ENCODE measurements at regions not wholly inside any gene's neighbourhood (a gene's known extent, or its start where the extent isn't known, plus 50 kb on each side); places are given as distances from the start of the nearest gene placed in this dataset.
"Not testable (repeated sequence)": the region's sequence is repeated elsewhere in the genome, so short reads cannot be mapped to it uniquely, and the experiment has no call there.

GRCh38 chrX:26918631-26919030, 544.5 kb downstream of the PPP4R3C start:
- in situ Hi-C loops (cut with MboI; ENCODE audit: low pct_ligation_motif_present in 1 of 4, low pct_unique_long_range_greater_than_20kb in 1 of 4, low sequenced_read_pairs in 3 of 4): no loop called here
- Histone ChIP-seq H3K27me3 (no peaks in the 10 kb centered on the region), H3K4me1 (no peaks in the 10 kb centered on the region), H3K4me3 (no peak overlapping the region), H3K9me3 (no peaks in the 10 kb centered on the region), H3K27ac (no peak overlapping the region), H3K36me3 (no peaks in the 10 kb centered on the region)
- TF ChIP-seq CTCF (IDR thresholded peaks at IDR 0.05): no peak
- no peak for TF ChIP-seq POLR2AphosphoS5 (IDR thresholded peaks at IDR 0.05)
- TF ChIP-seq POLR2A (IDR thresholded peaks at IDR 0.05): no peak
- TF ChIP-seq EP300 (IDR thresholded peaks at IDR 0.05; ENCODE audit: low read depth): no peak
- intact Hi-C loops (cut with DNase I; ENCODE audit: low total_unique reads): no loop called here
- no peak for DNase-seq
- 54% methylated on average over 4 of the region's 4 CpGs; no CpG with 5 or more reads in 1 of the 2 donors for WGBS, 2 donors (ENCODE audit: low coverage in 1 of 2)

GRCh38 chrX:26916991-26917390, 546.1 kb downstream of the PPP4R3C start:
- Histone ChIP-seq H3K4me1 (no peaks in the 10 kb centered on the region), H3K9me3 (no peaks in the 10 kb centered on the region), H3K27ac (no peak overlapping the region), H3K27me3 (no peaks in the 10 kb centered on the region), H3K36me3 (no peaks in the 10 kb centered on the region), H3K4me3 (no peak overlapping the region)
- no peak for DNase-seq
- in situ Hi-C loops (cut with MboI; ENCODE audit: low pct_ligation_motif_present in 1 of 4, low pct_unique_long_range_greater_than_20kb in 1 of 4, low sequenced_read_pairs in 3 of 4): no loop called here
- intact Hi-C loops (cut with DNase I; ENCODE audit: low total_unique reads): no loop called here
- TF ChIP-seq POLR2AphosphoS5 (IDR thresholded peaks at IDR 0.05) (no peak), CTCF (IDR thresholded peaks at IDR 0.05) (no peak), POLR2A (IDR thresholded peaks at IDR 0.05) (no peak), EP300 (IDR thresholded peaks at IDR 0.05; ENCODE audit: low read depth) (no peak)
- 50 to 74% methylated on average over 1 to 5 of the region's 5 CpGs for WGBS, 2 donors (ENCODE audit: low coverage in 1 of 2)

DNA sequence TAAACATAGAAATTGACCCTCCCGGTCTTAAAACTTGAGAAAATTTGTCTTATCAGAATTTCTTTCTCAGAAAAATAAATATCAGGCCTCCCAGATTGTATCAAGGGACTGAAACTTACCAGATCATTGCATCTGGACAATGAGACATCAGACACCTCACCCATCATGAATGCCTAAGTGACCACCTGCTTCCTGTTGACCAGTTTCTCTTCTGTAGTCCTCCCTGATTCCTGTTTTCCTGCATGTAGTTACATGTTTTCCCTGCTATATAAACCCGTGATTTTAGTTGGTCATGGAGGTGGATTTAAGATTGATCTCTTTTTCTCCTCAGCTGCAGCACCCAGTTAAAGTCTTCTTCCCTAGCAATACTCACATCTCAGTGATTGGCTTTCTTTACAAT, 548.1 kb downstream of the PPP4R3C start:
- Histone ChIP-seq H3K9me3 (no peaks in the 10 kb centered on the region), H3K4me1 (no peaks in the 10 kb centered on the region), H3K27me3 (no peaks in the 10 kb centered on the region), H3K36me3 (no peaks in the 10 kb centered on the region), H3K27ac (no peak overlapping the region), H3K4me3 (no peak overlapping the region)
- intact Hi-C loops (cut with DNase I; ENCODE audit: low total_unique reads): no loop called here
- in situ Hi-C loops (cut with MboI; ENCODE audit: low pct_ligation_motif_present in 1 of 4, low pct_unique_long_range_greater_than_20kb in 1 of 4, low sequenced_read_pairs in 3 of 4): no loop called here
- TF ChIP-seq POLR2A (IDR thresholded peaks at IDR 0.05) (no peak), EP300 (IDR thresholded peaks at IDR 0.05; ENCODE audit: low read depth) (no peak), POLR2AphosphoS5 (IDR thresholded peaks at IDR 0.05) (no peak), CTCF (IDR thresholded peaks at IDR 0.05) (no peak)
- WGBS, 2 donors (ENCODE audit: low coverage in 1 of 2): 39 to 67% methylated on average over 2 of the region's 2 CpGs
- no peak for DNase-seq

DNA sequence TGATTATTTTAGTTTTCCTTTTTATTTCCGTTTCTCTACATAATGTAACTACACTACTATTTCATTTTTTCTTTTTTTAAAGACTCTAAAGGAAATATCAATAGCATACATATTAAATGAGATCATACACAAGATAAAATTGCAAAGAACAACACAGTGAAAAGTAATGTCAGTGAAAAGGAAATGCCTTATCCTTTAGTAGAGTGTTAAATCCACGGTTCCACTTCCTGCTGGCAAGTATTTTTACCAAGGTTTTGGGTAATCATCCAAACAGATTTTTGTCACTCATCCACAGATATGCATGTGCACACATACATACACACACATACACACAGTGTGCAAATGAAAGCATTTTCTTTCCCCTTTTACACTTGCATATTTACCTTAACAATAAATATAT, 548.9 kb downstream of the PPP4R3C start:
- WGBS, 2 donors (ENCODE audit: low coverage in 1 of 2): 24 to 25% methylated on average over 2 of the region's 2 CpGs
- no peaks in the 10 kb centered on the region for H3K4me1 ChIP-seq
- no peaks in the 10 kb centered on the region for H3K27me3 ChIP-seq
- H3K36me3 ChIP-seq: no peaks in the 10 kb centered on the region
- DNase-seq: no peak
- TF ChIP-seq EP300 (IDR thresholded peaks at IDR 0.05; ENCODE audit: low read depth): no peak
- no peak for TF ChIP-seq POLR2AphosphoS5 (IDR thresholded peaks at IDR 0.05)
- no peak for TF ChIP-seq CTCF (IDR thresholded peaks at IDR 0.05)
- no peak for TF ChIP-seq POLR2A (IDR thresholded peaks at IDR 0.05)
- H3K4me3 ChIP-seq: no peak overlapping the region
- intact Hi-C loops (cut with DNase I; ENCODE audit: low total_unique reads): no loop called here
- no peaks in the 10 kb centered on the region for H3K9me3 ChIP-seq
- no peak overlapping the region for H3K27ac ChIP-seq
- in situ Hi-C loops (cut with MboI; ENCODE audit: low pct_ligation_motif_present in 1 of 4, low pct_unique_long_range_greater_than_20kb in 1 of 4, low sequenced_read_pairs in 3 of 4): no loop called here

DNA sequence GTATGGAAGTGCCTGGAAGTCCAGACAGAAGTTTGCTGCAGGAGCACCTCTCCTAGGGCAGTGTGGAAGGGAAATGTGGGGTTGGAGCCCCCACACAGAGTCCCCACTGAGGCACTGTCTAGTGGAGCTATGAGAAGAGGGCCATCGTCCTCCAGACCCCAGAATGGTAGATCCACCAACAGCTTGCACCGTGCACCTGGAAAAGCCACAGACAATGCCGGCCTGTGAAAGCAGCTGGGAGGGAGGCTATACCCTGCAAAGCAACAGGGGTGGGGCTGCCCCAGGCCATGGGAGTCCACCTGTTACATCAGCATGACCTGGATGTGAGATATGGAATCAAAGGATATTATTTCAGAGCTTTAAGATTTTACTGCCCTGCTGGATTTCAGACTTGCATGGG, 551.4 kb downstream of the PPP4R3C start:
- in situ Hi-C loops (cut with MboI; ENCODE audit: low pct_ligation_motif_present in 1 of 4, low pct_unique_long_range_greater_than_20kb in 1 of 4, low sequenced_read_pairs in 3 of 4); DNase-seq; H3K27me3 ChIP-seq; H3K4me1 ChIP-seq; H3K27ac ChIP-seq; intact Hi-C loops (cut with DNase I; ENCODE audit: low total_unique reads); H3K4me3 ChIP-seq; H3K9me3 ChIP-seq; H3K36me3 ChIP-seq: not testable (repeated sequence)
- WGBS, 2 donors (ENCODE audit: low coverage in 1 of 2): 31% methylated on average over 2 of the region's 3 CpGs; no CpG with 5 or more reads in 1 of the 2 donors

Data from transverse colon (tissue), 4 donors.